SK-MEL-5 (cell line): ENCODE measurements at regions not wholly inside any gene's neighbourhood (a gene's known extent, or its start where the extent isn't known, plus 50 kb on each side); places are given as distances from the start of the nearest gene placed in this dataset.
A peak's percentile ranks its signal among the peaks of the same experiment; 100 is the strongest.

Experiments used
- DNase-seq: peaks from one replicate; pipeline ENCODE4 v3.0.0-alpha.2; 2016; ENCODE audit warnings: low read depth, low spot score
- in situ Hi-C: cut with HindIII; loops from 2 replicates; pipeline ENCODE4 v1.10.0; 2016; ENCODE audit warnings: low sequenced_read_pairs, high pct_unique_total_duplicates, low pct_unique_long_range_greater_than_20kb

- no peak for DNase-seq
- in situ Hi-C loops, result no loop called here
These were observed 664.4 kb downstream of the CDH8 start for GRCh38 chr16:61371881-61372280.

- in situ Hi-C loops, result no loop called here
These were observed 664.9 kb downstream of the CDH8 start for GRCh38 chr16:61371388-61371787.

GRCh38 chr16:61370564-61370963, 665.7 kb downstream of the CDH8 start:
- in situ Hi-C loops, result no loop called here
- no peak for DNase-seq

More at GRCh38 chr16:61371388-61371787, 664.9 kb downstream of the CDH8 start:
- no peak for DNase-seq

GRCh38 chr16:61366006-61366405, 670.2 kb downstream of the CDH8 start:
- DNase-seq, result peak; percentile 4
- in situ Hi-C loops, result no loop called here

GRCh38 chr16:61364990-61365389, 671.2 kb downstream of the CDH8 start:
- in situ Hi-C loops, result no loop called here
- no peak for DNase-seq

- in situ Hi-C loops, result no loop called here
- DNase-seq, result no peak
These were observed 673.7 kb downstream of the CDH8 start for GRCh38 chr16:61362585-61362984.

- DNase-seq, result no peak
- in situ Hi-C loops, result no loop called here
These were observed 691.4 kb downstream of the CDH8 start for GRCh38 chr16:61344791-61345190.

- in situ Hi-C loops, result no loop called here
- DNase-seq, result no peak
These were observed 703.8 kb downstream of the CDH8 start for GRCh38 chr16:61332461-61332860.

- in situ Hi-C loops, result no loop called here
- no peak for DNase-seq
These were observed 712.2 kb downstream of the CDH8 start for GRCh38 chr16:61324044-61324443.

GRCh38 chr16:61323456-61323855, 712.8 kb downstream of the CDH8 start:
- in situ Hi-C loops, result no loop called here

GRCh38 chr16:61320791-61321190, 715.4 kb downstream of the CDH8 start:
- no peak for DNase-seq

More at GRCh38 chr16:61323456-61323855, 712.8 kb downstream of the CDH8 start:
- peak; percentile 12 for DNase-seq

GRCh38 chr16:61313931-61314330, 722.3 kb downstream of the CDH8 start:
- in situ Hi-C loops, result no loop called here

More at GRCh38 chr16:61320791-61321190, 715.4 kb downstream of the CDH8 start:
- in situ Hi-C loops, result no loop called here

GRCh38 chr16:61309386-61309785, 726.9 kb downstream of the CDH8 start:
- peak; percentile 8 for DNase-seq
- in situ Hi-C loops, result no loop called here

More at GRCh38 chr16:61313931-61314330, 722.3 kb downstream of the CDH8 start:
- DNase-seq, result peak; percentile 55

- in situ Hi-C loops, result no loop called here
- no peak for DNase-seq
These were observed 730.0 kb downstream of the CDH8 start for GRCh38 chr16:61306204-61306603.

- in situ Hi-C loops, result no loop called here
- DNase-seq, result no peak
These were observed 739.4 kb downstream of the CDH8 start for GRCh38 chr16:61296814-61297213.

- DNase-seq, result no peak
- in situ Hi-C loops, result no loop called here
These were observed 739.9 kb downstream of the CDH8 start for GRCh38 chr16:61296305-61296704.

GRCh38 chr16:61295311-61295710, 740.9 kb downstream of the CDH8 start:
- in situ Hi-C loops, result no loop called here
- peak; percentile 7 for DNase-seq

- peak; percentile 40 for DNase-seq
These were observed 747.1 kb downstream of the CDH8 start for GRCh38 chr16:61289141-61289540.

GRCh38 chr16:61277849-61278248, 758.4 kb downstream of the CDH8 start:
- DNase-seq, result no peak
- in situ Hi-C loops, result no loop called here

More at GRCh38 chr16:61289141-61289540, 747.1 kb downstream of the CDH8 start:
- in situ Hi-C loops, result no loop called here

GRCh38 chr16:61274211-61274610, 762.0 kb downstream of the CDH8 start:
- in situ Hi-C loops, result no loop called here

More at GRCh38 chr16:61274211-61274610, 762.0 kb downstream of the CDH8 start:
- DNase-seq, result no peak
